Upper lobe of left lung (tissue), 6 donors: ENCODE measurements at regions not wholly inside any gene's neighbourhood (a gene's known extent, or its start where the extent isn't known, plus 50 kb on each side); places are given as distances from the start of the nearest gene placed in this dataset.

ENCODE experiments used
- ATAC-seq, 2 donors: fragments of 200-7000 bp; cut with Tn5 transposase; one replicate each; pipeline ENCODE4 v1.9.1; 2022; ENCODE audit warnings: mild to moderate bottlenecking in 2 of 2, moderate library complexity in 2 of 2; ENCODE audit not compliant: low FRiP score in 2 of 2
- DNase-seq, 2 donors: peaks; one replicate each; pipeline ENCODE4 v3.0.0-alpha.2; 2019 to 2020
- H3K27ac ChIP-seq, 4 donors: fragments of 200-600 bp; sonication (generic); one replicate each; pipeline ENCODE4 v1.5.1; 2016 to 2019
- H3K27me3 ChIP-seq, 4 donors: fragments of 200-600 bp; sonication (generic); one replicate each; pipeline ENCODE4 v1.5.1; 2017 to 2019
- H3K36me3 ChIP-seq, 4 donors: fragments of 200-600 bp; sonication (generic); one replicate each; pipeline ENCODE4 v1.5.1; 2016 to 2019
- H3K4me1 ChIP-seq, 4 donors: fragments of 200-600 bp; sonication (generic); one replicate each; pipeline ENCODE4 v1.5.1; 2018 to 2019
- H3K4me3 ChIP-seq, 4 donors: fragments of 200-600 bp; sonication (generic); one replicate each; pipeline ENCODE4 v1.5.1; 2017 to 2019; ENCODE audit warnings: mild to moderate bottlenecking in 2 of 4, moderate library complexity in 1 of 4
- H3K9me3 ChIP-seq, 4 donors: fragments of 200-600 bp; sonication (generic); one replicate each; pipeline ENCODE4 v1.5.1; 2018 to 2019
- CTCF ChIP-seq, 6 experiments: fragments of 450-650 bp in 4 of 6; fragments of 200-600 bp in 2 of 6; sonication (generic) in 2 of 6; IDR thresholded peaks; one replicate each; pipeline ENCODE4 v1.5.1; 2016 to 2019; ENCODE audit warnings: antibody characterized with exemption in 6 of 6
- EP300 ChIP-seq, 4 donors: sonication (generic); formaldehyde crosslinking; IDR thresholded peaks; one replicate each; pipeline ENCODE4 v1.5.1; 2017; ENCODE audit warnings: antibody characterized with exemption in 4 of 4, control low read depth in 2 of 4
- POLR2A ChIP-seq, 4 donors: fragments of 450-650 bp; IDR thresholded peaks; one replicate each; pipeline ENCODE4 v1.5.1; 2016 to 2017; ENCODE audit warnings: antibody characterized with exemption in 4 of 4, mild to moderate bottlenecking in 2 of 4
- POLR2AphosphoS5 ChIP-seq, 2 donors: sonication (generic); formaldehyde crosslinking; IDR thresholded peaks; one replicate each; pipeline ENCODE4 v1.5.1; 2017; ENCODE audit warnings: antibody characterized with exemption in 2 of 2
- WGBS, 2 donors: methylation state at CpG; one replicate each; pipeline ENCODE4 v1.1.5; 2017 to 2018; 5-methylcytosine and 5-hydroxymethylcytosine counted together
- donor health status: DM: no; HTN: no; CAD: no; lungs with moderate emphysema.
- donor health status: DM: no; HTN: yes; CAD: no; lungs with severe emphysema.

- 74 to 80% methylated on average over 5 of the region's 5 CpGs for WGBS, 2 donors
- H3K36me3 ChIP-seq = no peaks in the 10 kb centered on the region
- TF ChIP-seq EP300 (IDR thresholded peaks at IDR 0.05) (no peak), POLR2AphosphoS5 (IDR thresholded peaks at IDR 0.05) (no peak), POLR2A (IDR thresholded peaks at IDR 0.05) (no peak), CTCF (IDR thresholded peaks at IDR 0.05) (no peak)
Measured at GRCh38 chr4:188934320-188934962, 795.2 kb downstream of the TRIML1 start.

GRCh38 chr4:188941524-188942119 is 802.4 kb downstream of the TRIML1 start:
- H3K36me3 ChIP-seq = no peaks in the 10 kb centered on the region
- H3K9me3 ChIP-seq = no peaks in the 10 kb centered on the region
- TF ChIP-seq EP300 (IDR thresholded peaks at IDR 0.05) (no peak), CTCF (IDR thresholded peaks at IDR 0.05) (no peak), POLR2A (IDR thresholded peaks at IDR 0.05) (no peak), POLR2AphosphoS5 (IDR thresholded peaks at IDR 0.05) (no peak)
- H3K27ac ChIP-seq = no peak overlapping the region
- H3K27me3 ChIP-seq = no peaks in the 10 kb centered on the region
- H3K4me3 ChIP-seq = no peak overlapping the region
- no peaks in the 10 kb centered on the region for H3K4me1 ChIP-seq
- peak; percentile 53 to 73 for ATAC-seq
- WGBS, 2 donors = 49 to 68% methylated on average over 3 of the region's 3 CpGs
- no peak for DNase-seq

More at GRCh38 chr4:188934320-188934962, 795.2 kb downstream of the TRIML1 start:
- DNase-seq = no peak
- peaks cover 0 to 13% (median 6%) of the 10 kb centered on the region in 4 donors for H3K9me3 ChIP-seq
- no peak overlapping the region for H3K4me3 ChIP-seq
- no peak overlapping the region for H3K27ac ChIP-seq
- H3K4me1 ChIP-seq = no peaks in the 10 kb centered on the region
- peak in 1 of 2 donors; percentile 56 for ATAC-seq
- no peaks in the 10 kb centered on the region for H3K27me3 ChIP-seq

GRCh38 chr4:188942606-188943005 is 803.4 kb downstream of the TRIML1 start:
- DNase-seq (no peak), ATAC-seq (no peak)
- no peaks in the 10 kb centered on the region for H3K4me1 ChIP-seq
- no peak for TF ChIP-seq EP300 (IDR thresholded peaks at IDR 0.05)
- TF ChIP-seq CTCF (IDR thresholded peaks at IDR 0.05) = no peak
- no peak for TF ChIP-seq POLR2AphosphoS5 (IDR thresholded peaks at IDR 0.05)
- TF ChIP-seq POLR2A (IDR thresholded peaks at IDR 0.05) = no peak
- no peak overlapping the region for H3K27ac ChIP-seq
- no peaks in the 10 kb centered on the region for H3K9me3 ChIP-seq
- WGBS, 2 donors = 84 to 88% methylated on average over 3 of the region's 3 CpGs
- no peaks in the 10 kb centered on the region for H3K27me3 ChIP-seq
- no peaks in the 10 kb centered on the region for H3K36me3 ChIP-seq
- H3K4me3 ChIP-seq = no peak overlapping the region

GRCh38 chr4:188949596-188949995 is 810.4 kb downstream of the TRIML1 start:
- H3K27me3 ChIP-seq = no peaks in the 10 kb centered on the region
- H3K27ac ChIP-seq = no peak overlapping the region
- no peaks in the 10 kb centered on the region for H3K36me3 ChIP-seq
- no peak overlapping the region for H3K4me3 ChIP-seq
- DNase-seq = no peak
- TF ChIP-seq EP300 (IDR thresholded peaks at IDR 0.05) (no peak), POLR2A (IDR thresholded peaks at IDR 0.05) (no peak), POLR2AphosphoS5 (IDR thresholded peaks at IDR 0.05) (no peak), CTCF (IDR thresholded peaks at IDR 0.05) (no peak)
- ATAC-seq = no peak
- no peaks in the 10 kb centered on the region for H3K4me1 ChIP-seq
- 42 to 66% methylated on average over 4 of the region's 4 CpGs for WGBS, 2 donors
- peaks cover 0 to 5% (median 0%) of the 10 kb centered on the region in 4 donors for H3K9me3 ChIP-seq

- Histone ChIP-seq H3K27me3 (no peaks in the 10 kb centered on the region), H3K27ac (no peak overlapping the region), H3K4me3 (no peak overlapping the region), H3K9me3 (peaks cover 0 to 5% (median 0%) of the 10 kb centered on the region in 4 donors), H3K36me3 (no peaks in the 10 kb centered on the region), H3K4me1 (no peaks in the 10 kb centered on the region)
- 34 to 59% methylated on average over 2 of the region's 2 CpGs for WGBS, 2 donors
- ATAC-seq (no peak), DNase-seq (no peak)
- no peak for TF ChIP-seq EP300 (IDR thresholded peaks at IDR 0.05)
Measured at GRCh38 chr4:188955066-188955465, 815.8 kb downstream of the TRIML1 start.
